ENCODE measurements at regions not wholly inside any gene's neighbourhood (a gene's known extent, or its start where the extent isn't known, plus 50 kb on each side); places are given as distances from the start of the nearest gene placed in this dataset.

GRCh38 chr6:68372991-68373390, 262.1 kb upstream of the ADGRB3 start:
- ATAC-seq, result no peak

GRCh38 chr6:68368845-68369244, 266.2 kb upstream of the ADGRB3 start:
- no peak for ATAC-seq

- no peak for ATAC-seq
These were observed 270.7 kb upstream of the ADGRB3 start for GRCh38 chr6:68364271-68364805.

- no peak for ATAC-seq
These were observed 291.2 kb upstream of the ADGRB3 start for GRCh38 chr6:68343901-68344300.

- no peak for ATAC-seq
These were observed 292.8 kb upstream of the ADGRB3 start for GRCh38 chr6:68342286-68342685.

- ATAC-seq, result no peak
These were observed 295.5 kb upstream of the ADGRB3 start for GRCh38 chr6:68339488-68340131.

- ATAC-seq, result no peak
These were observed 301.6 kb upstream of the ADGRB3 start for GRCh38 chr6:68333442-68333841.

GRCh38 chr6:68328156-68328555, 306.9 kb upstream of the ADGRB3 start:
- ATAC-seq, result no peak

- ATAC-seq, result no peak
These were observed 308.3 kb upstream of the ADGRB3 start for GRCh38 chr6:68326762-68327161.

GRCh38 chr6:68317366-68317765, 317.7 kb upstream of the ADGRB3 start:
- ATAC-seq, result no peak

- no peak for ATAC-seq
These were observed 321.2 kb upstream of the ADGRB3 start for GRCh38 chr6:68313911-68314310.

- ATAC-seq, result no peak
These were observed 327.8 kb upstream of the ADGRB3 start for GRCh38 chr6:68307301-68307700.

- no peak for ATAC-seq
These were observed 339.0 kb upstream of the ADGRB3 start for GRCh38 chr6:68296126-68296525.

GRCh38 chr6:68282646-68283045, 352.4 kb upstream of the ADGRB3 start:
- ATAC-seq, result no peak

- ATAC-seq, result no peak
These were observed 355.1 kb upstream of the ADGRB3 start for GRCh38 chr6:68279793-68280557.

- no peak for ATAC-seq
These were observed 361.8 kb upstream of the ADGRB3 start for GRCh38 chr6:68273297-68273696.

- ATAC-seq, result no peak
These were observed 378.7 kb upstream of the ADGRB3 start for GRCh38 chr6:68256391-68256790.

- no peak for ATAC-seq
These were observed 382.4 kb upstream of the ADGRB3 start for GRCh38 chr6:68252632-68253031.

- no peak for ATAC-seq
These were observed 387.3 kb upstream of the ADGRB3 start for GRCh38 chr6:68247782-68248181.

GRCh38 chr6:68240726-68241125, 394.4 kb upstream of the ADGRB3 start:
- no peak for ATAC-seq

GRCh38 chr6:68239034-68239433, 396.0 kb upstream of the ADGRB3 start:
- ATAC-seq, result no peak

GRCh38 chr6:68238097-68238601, 396.9 kb upstream of the ADGRB3 start:
- no peak for ATAC-seq

- no peak for ATAC-seq
These were observed 397.9 kb upstream of the ADGRB3 start for GRCh38 chr6:68237205-68237604.

GRCh38 chr6:68235326-68235784, 399.7 kb upstream of the ADGRB3 start:
- no peak for ATAC-seq

All from activated CD4-positive, CD25-positive, alpha-beta regulatory T cell treated with anti-CD3 and anti-CD28 coated beads, Interleukin-2, amount 50 U/mL, for 24 hours (primary cell).